Vagina (tissue), 2 donors: ENCODE measurements at regions not wholly inside any gene's neighbourhood (a gene's known extent, or its start where the extent isn't known, plus 50 kb on each side); places are given as distances from the start of the nearest gene placed in this dataset.

Experiments used
- DNase-seq, 2 donors: peaks; one replicate each; pipeline ENCODE4 v3.0.0-alpha.2; 2017; ENCODE audit errors: extremely low spot score in 2 of 2
- H3K27ac ChIP-seq: fragments of 200-600 bp; sonication (generic); one replicate; pipeline ENCODE4 v1.5.1; 2019
- H3K27me3 ChIP-seq: fragments of 200-600 bp; sonication (generic); one replicate; pipeline ENCODE4 v1.5.1; 2019
- H3K36me3 ChIP-seq, 2 donors: fragments of 200-600 bp; sonication (generic); one replicate each; pipeline ENCODE4 v1.5.1; 2017 to 2019
- H3K4me1 ChIP-seq: fragments of 200-600 bp; sonication (generic); one replicate; pipeline ENCODE4 v1.5.1; 2019
- H3K4me3 ChIP-seq, 2 donors: fragments of 200-600 bp; sonication (generic); 1 replicate in 1 of 2; 2 replicates in 1 of 2; pipeline ENCODE4 v1.5.1; 2016 to 2019
- H3K9me3 ChIP-seq: fragments of 200-600 bp; sonication (generic); one replicate; pipeline ENCODE4 v1.5.1; 2019
- CTCF ChIP-seq, 3 experiments: fragments of 450-650 bp in 2 of 3; fragments of 200-600 bp in 1 of 3; sonication (generic) in 1 of 3; IDR thresholded peaks; one replicate each; pipeline ENCODE4 v1.5.1; 2017 to 2019; ENCODE audit warnings: antibody characterized with exemption in 3 of 3, mild to moderate bottlenecking in 2 of 3, moderate library complexity in 2 of 3
- POLR2A ChIP-seq, 2 donors: fragments of 450-650 bp; IDR thresholded peaks; one replicate each; pipeline ENCODE4 v1.6.1; 2017; ENCODE audit warnings: antibody characterized with exemption in 2 of 2, mild to moderate bottlenecking in 2 of 2, moderate library complexity in 2 of 2
- POLR2AphosphoS5 ChIP-seq, 2 donors: sonication (generic); formaldehyde crosslinking; IDR thresholded peaks; one replicate each; pipeline ENCODE4 v1.9.0; 2017; ENCODE audit warnings: antibody characterized with exemption in 2 of 2, mild to moderate bottlenecking in 2 of 2, low read depth in 1 of 2; ENCODE audit not compliant: insufficient read depth in 1 of 2
- intact Hi-C: fragments of 100-400 bp; cut with DNase I; formaldehyde crosslinking; loops from one replicate; pipeline ENCODE4 v1.15.1; 2023

GRCh38 chr1:22313321-22313720 lies 138.3 kb upstream of the ZBTB40 start:
- DNase-seq = peak; percentile 47 to 52
- Histone ChIP-seq H3K36me3 (no peaks in the 10 kb centered on the region), H3K4me3 (no peak overlapping the region), H3K9me3 (no peaks in the 10 kb centered on the region), H3K4me1 (no peaks in the 10 kb centered on the region), H3K27ac (no peak overlapping the region), H3K27me3 (no peaks in the 10 kb centered on the region)
- TF ChIP-seq POLR2A (IDR thresholded peaks at IDR 0.05) (no peak), CTCF (IDR thresholded peaks at IDR 0.05) (no peak), POLR2AphosphoS5 (IDR thresholded peaks at IDR 0.05; ENCODE audit: insufficient read depth in 1 of 2, low read depth in 1 of 2) (no peak)
- intact Hi-C loops = no loop called here

DNA sequence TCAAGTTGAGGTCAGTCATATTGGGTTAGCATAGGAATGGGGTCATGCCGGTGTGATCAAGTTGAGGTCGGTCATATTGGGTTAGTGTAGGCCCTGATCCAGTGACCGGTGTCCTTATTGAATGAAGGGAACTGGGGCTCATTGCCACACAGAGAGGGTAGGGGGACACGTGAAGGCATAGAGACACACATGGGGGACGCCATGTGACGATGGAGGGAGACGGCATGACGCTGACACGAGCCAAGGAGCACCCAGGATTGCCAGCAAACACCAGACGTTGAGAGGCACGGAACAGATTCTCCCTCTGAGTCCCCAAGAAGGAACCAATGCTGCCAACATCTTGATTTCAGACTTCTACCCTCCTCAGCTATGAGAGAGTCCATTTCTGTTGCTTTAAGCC lies 136.9 kb upstream of the ZBTB40 start:
- intact Hi-C loops = no loop called here
- peak in 1 of 2 donors; percentile 77 for DNase-seq
- Histone ChIP-seq H3K9me3 (no peaks in the 10 kb centered on the region), H3K4me3 (no peak overlapping the region), H3K4me1 (no peaks in the 10 kb centered on the region), H3K27ac (no peak overlapping the region), H3K27me3 (no peaks in the 10 kb centered on the region), H3K36me3 (no peaks in the 10 kb centered on the region)
- TF ChIP-seq POLR2AphosphoS5 (IDR thresholded peaks at IDR 0.05; ENCODE audit: insufficient read depth in 1 of 2, low read depth in 1 of 2) (no peak), CTCF (IDR thresholded peaks at IDR 0.05) (no peak), POLR2A (IDR thresholded peaks at IDR 0.05) (no peak)

DNA sequence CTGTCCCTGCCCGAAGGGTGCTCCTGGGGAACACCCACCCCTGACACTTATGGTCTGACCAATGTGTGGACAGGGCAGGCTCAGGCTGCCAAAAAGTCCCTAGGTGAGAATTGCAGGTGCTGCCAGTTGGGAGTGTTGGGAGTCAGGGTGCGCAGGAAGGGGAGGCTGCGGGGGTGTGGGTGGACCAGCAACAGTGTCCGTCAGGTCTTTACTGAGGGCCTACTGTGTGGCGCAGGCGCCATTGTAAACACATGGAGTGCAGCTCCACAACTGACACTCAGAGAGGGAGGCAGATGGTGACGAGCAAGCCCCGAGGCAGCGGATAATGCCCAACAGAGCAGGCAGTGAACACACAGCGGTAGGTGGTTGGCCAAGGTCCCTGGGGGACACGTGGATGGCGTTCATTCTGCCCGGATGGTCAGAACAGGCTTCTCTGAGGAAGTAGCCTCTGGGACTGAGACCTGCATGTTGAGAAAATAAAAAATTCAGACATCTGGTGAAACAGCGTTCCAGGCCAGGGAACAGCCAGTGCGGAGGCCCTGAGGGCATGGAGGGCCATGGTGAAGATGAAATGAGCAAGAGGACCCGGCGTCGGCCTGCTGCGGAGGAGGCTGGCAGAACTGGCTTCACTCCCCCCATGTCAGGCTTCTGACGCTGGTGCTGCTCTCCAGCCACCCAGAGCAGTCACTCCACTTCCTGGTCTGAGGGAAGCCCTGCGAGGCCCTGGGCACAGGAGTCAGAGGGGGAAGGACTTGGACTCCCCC lies 136.2 kb upstream of the ZBTB40 start:
- TF ChIP-seq POLR2A (IDR thresholded peaks at IDR 0.05) = no peak
- no peaks in the 10 kb centered on the region for H3K9me3 ChIP-seq
- no peaks in the 10 kb centered on the region for H3K27me3 ChIP-seq
- intact Hi-C loops = no loop called here
- peak in 1 of 2 donors; percentile 62 for DNase-seq
- H3K36me3 ChIP-seq = no peaks in the 10 kb centered on the region
- H3K27ac ChIP-seq = no peak overlapping the region
- no peaks in the 10 kb centered on the region for H3K4me1 ChIP-seq
- no peak overlapping the region for H3K4me3 ChIP-seq

- no peaks in the 10 kb centered on the region for H3K9me3 ChIP-seq
- intact Hi-C loops = no loop called here
- no peak for TF ChIP-seq CTCF (IDR thresholded peaks at IDR 0.05)
- TF ChIP-seq POLR2AphosphoS5 (IDR thresholded peaks at IDR 0.05; ENCODE audit: insufficient read depth in 1 of 2, low read depth in 1 of 2) = no peak
- TF ChIP-seq POLR2A (IDR thresholded peaks at IDR 0.05) = no peak
- no peaks in the 10 kb centered on the region for H3K27me3 ChIP-seq
- H3K4me1 ChIP-seq = no peaks in the 10 kb centered on the region
- no peak overlapping the region for H3K27ac ChIP-seq
- DNase-seq = peak in 1 of 2 donors; percentile 62
- H3K4me3 ChIP-seq = no peak overlapping the region
- H3K36me3 ChIP-seq = no peaks in the 10 kb centered on the region
Measured at GRCh38 chr1:22317231-22317919, 134.3 kb upstream of the ZBTB40 start.

DNA sequence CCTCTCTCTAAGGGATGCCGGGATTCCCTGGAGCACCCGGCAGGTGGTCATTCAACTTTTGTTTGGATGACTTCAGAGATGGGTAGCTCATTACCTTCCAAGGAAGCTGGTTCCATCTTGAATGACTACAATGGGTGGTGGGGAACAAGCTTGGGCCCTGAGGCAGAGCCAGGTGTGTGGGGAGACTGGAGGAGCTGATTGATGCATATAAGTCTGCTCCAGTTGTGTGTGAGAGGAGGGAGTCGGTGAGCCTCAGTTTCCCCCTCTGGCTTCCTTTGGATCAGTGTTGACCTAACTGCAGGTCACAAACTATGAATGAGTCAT lies 133.8 kb upstream of the ZBTB40 start:
- no peaks in the 10 kb centered on the region for H3K4me1 ChIP-seq

More for the DNA sequence above, 133.8 kb upstream of the ZBTB40 start:
- no peaks in the 10 kb centered on the region for H3K9me3 ChIP-seq
- H3K4me3 ChIP-seq = no peak overlapping the region
- H3K27ac ChIP-seq = no peak overlapping the region
- DNase-seq = no peak
- no peaks in the 10 kb centered on the region for H3K36me3 ChIP-seq
- TF ChIP-seq CTCF (IDR thresholded peaks at IDR 0.05) = no peak
- TF ChIP-seq POLR2A (IDR thresholded peaks at IDR 0.05) = no peak
- no peak for TF ChIP-seq POLR2AphosphoS5 (IDR thresholded peaks at IDR 0.05; ENCODE audit: insufficient read depth in 1 of 2, low read depth in 1 of 2)
- intact Hi-C loops = no loop called here
- no peaks in the 10 kb centered on the region for H3K27me3 ChIP-seq
